Neural progenitor cell (in vitro differentiated cells): ENCODE measurements at regions not wholly inside any gene's neighbourhood (a gene's known extent, or its start where the extent isn't known, plus 50 kb on each side); places are given as distances from the start of the nearest gene placed in this dataset.

Experiments
- DNase-seq: peaks from one replicate; pipeline ENCODE4 v3.0.0-alpha.2; 2016; ENCODE audit warnings: low spot score
- H2AFZ ChIP-seq: fragments of 200-600 bp; sonication (generic); replicated peaks from 2 replicates; pipeline ENCODE4 v1.6.1; 2016; ENCODE audit warnings: antibody characterized with exemption
- H3F3A ChIP-seq: fragments of 200-600 bp; sonication (generic); 2 replicates; pipeline ENCODE4 v1.6.1; 2016; ENCODE audit warnings: antibody characterized with exemption, low read depth
- H3K27ac ChIP-seq: fragments of 200-600 bp; sonication (generic); 2 replicates; pipeline ENCODE4 v1.5.1; 2016; ENCODE audit warnings: mild to moderate bottlenecking
- H3K27me3 ChIP-seq: fragments of 200-600 bp; sonication (generic); 2 replicates; pipeline ENCODE4 v1.6.1; 2016; ENCODE audit warnings: mild to moderate bottlenecking, moderate library complexity
- H3K36me3 ChIP-seq: fragments of 200-600 bp; sonication (generic); 2 replicates; pipeline ENCODE4 v1.5.1; 2016
- H3K4me1 ChIP-seq: fragments of 200-600 bp; sonication (generic); 2 replicates; pipeline ENCODE4 v1.6.1; 2016; ENCODE audit warnings: mixed run types
- H3K4me2 ChIP-seq: fragments of 200-600 bp; sonication (generic); 2 replicates; pipeline ENCODE4 v1.6.1; 2016
- H3K4me3 ChIP-seq: fragments of 200-600 bp; sonication (generic); 2 replicates; pipeline ENCODE4 v1.5.1; 2016
- H3K79me2 ChIP-seq: fragments of 200-600 bp; sonication (generic); 2 replicates; pipeline ENCODE4 v1.6.1; 2016; ENCODE audit warnings: low read depth
- H3K9ac ChIP-seq: fragments of 200-600 bp; sonication (generic); 2 replicates; pipeline ENCODE4 v1.6.1; 2016
- H3K9me3 ChIP-seq: fragments of 200-600 bp; sonication (generic); 2 replicates; pipeline ENCODE4 v1.5.1; 2016; ENCODE audit warnings: low read depth
- H4K20me1 ChIP-seq: fragments of 200-600 bp; sonication (generic); 2 replicates; pipeline ENCODE4 v1.6.1; 2016; ENCODE audit warnings: low read depth
- H3K27ac Mint-ChIP-seq: 3 replicates; pipeline ENCODE4 v1.8.0; 2021; ENCODE audit warnings: mixed read lengths
- H3K27me3 Mint-ChIP-seq: 2 replicates; pipeline ENCODE4 v1.8.0; 2022; ENCODE audit warnings: low read depth, mild to moderate bottlenecking, inconsistent platforms, moderate library complexity, mixed read lengths; ENCODE audit not compliant: insufficient read depth
- H3K36me3 Mint-ChIP-seq: 3 replicates; pipeline ENCODE4 v1.8.0; 2021; ENCODE audit warnings: mixed read lengths
- H3K4me1 Mint-ChIP-seq: 3 replicates; pipeline ENCODE4 v1.8.0; 2021; ENCODE audit warnings: mixed read lengths
- H3K4me3 Mint-ChIP-seq: 3 replicates; pipeline ENCODE4 v1.8.0; 2021; ENCODE audit warnings: mild to moderate bottlenecking, moderate library complexity, mixed read lengths
- H3K9me3 Mint-ChIP-seq: 3 replicates; pipeline ENCODE4 v1.8.0; 2020; ENCODE audit warnings: mixed read lengths
- CTCF ChIP-seq: fragments of 200-600 bp; sonication (generic); IDR thresholded peaks from 2 replicates; pipeline ENCODE4 v1.5.1; 2017; ENCODE audit warnings: antibody characterized with exemption, mild to moderate bottlenecking
- EZH2 ChIP-seq: fragments of 200-600 bp; sonication (generic); IDR thresholded peaks from 2 replicates; pipeline ENCODE4 v1.6.1; 2017; ENCODE audit warnings: antibody characterized with exemption, mild to moderate bottlenecking, moderate library complexity
- EZH2phosphoT487 ChIP-seq: fragments of 200-600 bp; sonication (generic); IDR thresholded peaks from 2 replicates; pipeline ENCODE4 v1.6.1; 2017; ENCODE audit warnings: antibody characterized with exemption

- H3K27me3 Mint-ChIP-seq: peaks cover 5% of the 10 kb centered on the region
- no peaks in the 10 kb centered on the region for H3K27me3 ChIP-seq
- peaks cover 20% of the 10 kb centered on the region for H3K9me3 Mint-ChIP-seq
- H3K27ac Mint-ChIP-seq: no peak overlapping the region
- H3K4me1 Mint-ChIP-seq: no peaks in the 10 kb centered on the region
- TF ChIP-seq CTCF (no peak), EZH2phosphoT487 (no peak), EZH2 (no peak)
- H3K36me3 Mint-ChIP-seq: peaks cover 6% of the 10 kb centered on the region
- no peak overlapping the region for H3K9ac ChIP-seq
- no peaks in the 10 kb centered on the region for H3K9me3 ChIP-seq
- H2AFZ ChIP-seq: no peak overlapping the region
- H3K27ac ChIP-seq: no peak overlapping the region
- no peak for DNase-seq
- no peak overlapping the region for H3K4me2 ChIP-seq
- no peaks in the 10 kb centered on the region for H3K36me3 ChIP-seq
- H3K79me2 ChIP-seq: no peaks in the 10 kb centered on the region
- no peaks in the 10 kb centered on the region for H4K20me1 ChIP-seq
- no peaks in the 10 kb centered on the region for H3K4me1 ChIP-seq
- H3K4me3 Mint-ChIP-seq: no peak overlapping the region
- no peak overlapping the region for H3K4me3 ChIP-seq
- H3F3A ChIP-seq: no peaks in the 10 kb centered on the region
These were observed 67.0 kb upstream of the SDK1 start for GRCh38 chr7:3234051-3234450.

GRCh38 chr7:3234851-3235250 lies 66.2 kb upstream of the SDK1 start:
- Histone ChIP-seq H3K36me3 (no peaks in the 10 kb centered on the region), H3K9ac (no peak overlapping the region), H3F3A (no peaks in the 10 kb centered on the region), H3K27me3 (no peaks in the 10 kb centered on the region), H3K27ac (no peak overlapping the region), H3K9me3 (no peaks in the 10 kb centered on the region), H3K4me2 (no peak overlapping the region), H3K4me3 (no peak overlapping the region), H3K4me1 (no peaks in the 10 kb centered on the region), H2AFZ (no peak overlapping the region), H4K20me1 (no peaks in the 10 kb centered on the region), H3K79me2 (no peaks in the 10 kb centered on the region)
- no peak overlapping the region for H3K4me3 Mint-ChIP-seq
- TF ChIP-seq CTCF (no peak), EZH2 (no peak), EZH2phosphoT487 (no peak)
- DNase-seq: no peak
- peaks cover 6% of the 10 kb centered on the region for H3K36me3 Mint-ChIP-seq
- H3K27ac Mint-ChIP-seq: no peak overlapping the region
- H3K4me1 Mint-ChIP-seq: no peaks in the 10 kb centered on the region
- H3K9me3 Mint-ChIP-seq: peaks cover 20% of the 10 kb centered on the region
- H3K27me3 Mint-ChIP-seq: peaks cover 6% of the 10 kb centered on the region

GRCh38 chr7:3235322-3235721 lies 65.7 kb upstream of the SDK1 start:
- peaks cover 6% of the 10 kb centered on the region for H3K36me3 Mint-ChIP-seq
- H3K27me3 Mint-ChIP-seq: peaks cover 6% of the 10 kb centered on the region
- TF ChIP-seq EZH2 (no peak), CTCF (no peak), EZH2phosphoT487 (no peak)
- H3K4me1 ChIP-seq: no peaks in the 10 kb centered on the region
- H3K27ac Mint-ChIP-seq: no peak overlapping the region
- DNase-seq: no peak
- H3F3A ChIP-seq: no peaks in the 10 kb centered on the region
- no peak overlapping the region for H3K4me3 Mint-ChIP-seq
- peaks cover 21% of the 10 kb centered on the region for H3K9me3 Mint-ChIP-seq
- no peak overlapping the region for H3K27ac ChIP-seq
- no peak overlapping the region for H2AFZ ChIP-seq
- H3K36me3 ChIP-seq: no peaks in the 10 kb centered on the region
- H3K9me3 ChIP-seq: no peaks in the 10 kb centered on the region
- H3K4me2 ChIP-seq: no peak overlapping the region
- no peaks in the 10 kb centered on the region for H3K4me1 Mint-ChIP-seq
- no peak overlapping the region for H3K9ac ChIP-seq
- no peaks in the 10 kb centered on the region for H3K79me2 ChIP-seq
- H3K27me3 ChIP-seq: no peaks in the 10 kb centered on the region
- H4K20me1 ChIP-seq: no peaks in the 10 kb centered on the region
- H3K4me3 ChIP-seq: no peak overlapping the region

GRCh38 chr7:3236268-3236667 lies 64.8 kb upstream of the SDK1 start:
- H3K4me3 ChIP-seq: no peak overlapping the region
- peaks cover 8% of the 10 kb centered on the region for H3K4me1 Mint-ChIP-seq
- no peaks in the 10 kb centered on the region for H3K27me3 ChIP-seq
- no peaks in the 10 kb centered on the region for H4K20me1 ChIP-seq
- H3K4me3 Mint-ChIP-seq: no peak overlapping the region
- no peak overlapping the region for H3K9ac ChIP-seq
- peaks cover 6% of the 10 kb centered on the region for H3K36me3 Mint-ChIP-seq
- DNase-seq: no peak
- H3K27ac ChIP-seq: no peak overlapping the region
- no peaks in the 10 kb centered on the region for H3K4me1 ChIP-seq
- no peak overlapping the region for H2AFZ ChIP-seq
- no peaks in the 10 kb centered on the region for H3F3A ChIP-seq
- TF ChIP-seq EZH2 (no peak), EZH2phosphoT487 (no peak), CTCF (no peak)
- no peak overlapping the region for H3K27ac Mint-ChIP-seq
- H3K27me3 Mint-ChIP-seq: peaks cover 5% of the 10 kb centered on the region
- H3K9me3 Mint-ChIP-seq: peaks cover 24% of the 10 kb centered on the region
- H3K4me2 ChIP-seq: no peak overlapping the region
- no peaks in the 10 kb centered on the region for H3K36me3 ChIP-seq
- no peaks in the 10 kb centered on the region for H3K9me3 ChIP-seq
- no peaks in the 10 kb centered on the region for H3K79me2 ChIP-seq
